Vagina (tissue), 2 donors: ENCODE measurements at regions not wholly inside any gene's neighbourhood (a gene's known extent, or its start where the extent isn't known, plus 50 kb on each side); places are given as distances from the start of the nearest gene placed in this dataset.

Experiments
- DNase-seq, 2 donors: peaks; one replicate each; pipeline ENCODE4 v3.0.0-alpha.2; 2017; ENCODE audit errors: extremely low spot score in 2 of 2
- H3K27ac ChIP-seq: fragments of 200-600 bp; sonication (generic); one replicate; pipeline ENCODE4 v1.5.1; 2019
- H3K27me3 ChIP-seq: fragments of 200-600 bp; sonication (generic); one replicate; pipeline ENCODE4 v1.5.1; 2019
- H3K36me3 ChIP-seq, 2 donors: fragments of 200-600 bp; sonication (generic); one replicate each; pipeline ENCODE4 v1.5.1; 2017 to 2019
- H3K4me1 ChIP-seq: fragments of 200-600 bp; sonication (generic); one replicate; pipeline ENCODE4 v1.5.1; 2019
- H3K4me3 ChIP-seq, 2 donors: fragments of 200-600 bp; sonication (generic); 1 replicate in 1 of 2; 2 replicates in 1 of 2; pipeline ENCODE4 v1.5.1; 2016 to 2019
- H3K9me3 ChIP-seq: fragments of 200-600 bp; sonication (generic); one replicate; pipeline ENCODE4 v1.5.1; 2019
- POLR2A ChIP-seq, 2 donors: fragments of 450-650 bp; IDR thresholded peaks; one replicate each; pipeline ENCODE4 v1.6.1; 2017; ENCODE audit warnings: antibody characterized with exemption in 2 of 2, mild to moderate bottlenecking in 2 of 2, moderate library complexity in 2 of 2
- POLR2AphosphoS5 ChIP-seq, 2 donors: sonication (generic); formaldehyde crosslinking; IDR thresholded peaks; one replicate each; pipeline ENCODE4 v1.9.0; 2017; ENCODE audit warnings: antibody characterized with exemption in 2 of 2, mild to moderate bottlenecking in 2 of 2, low read depth in 1 of 2; ENCODE audit not compliant: insufficient read depth in 1 of 2
- intact Hi-C: fragments of 100-400 bp; cut with DNase I; formaldehyde crosslinking; loops from one replicate; pipeline ENCODE4 v1.15.1; 2023
- TF ChIP-seq, protein P1 (sequence below), 3 experiments: fragments of 450-650 bp in 2 of 3; fragments of 200-600 bp in 1 of 3; sonication (generic) in 1 of 3; IDR thresholded peaks; one replicate each; pipeline ENCODE4 v1.5.1; 2017 to 2019; ENCODE audit warnings: antibody characterized with exemption in 3 of 3, mild to moderate bottlenecking in 2 of 3, moderate library complexity in 2 of 3

DNA sequence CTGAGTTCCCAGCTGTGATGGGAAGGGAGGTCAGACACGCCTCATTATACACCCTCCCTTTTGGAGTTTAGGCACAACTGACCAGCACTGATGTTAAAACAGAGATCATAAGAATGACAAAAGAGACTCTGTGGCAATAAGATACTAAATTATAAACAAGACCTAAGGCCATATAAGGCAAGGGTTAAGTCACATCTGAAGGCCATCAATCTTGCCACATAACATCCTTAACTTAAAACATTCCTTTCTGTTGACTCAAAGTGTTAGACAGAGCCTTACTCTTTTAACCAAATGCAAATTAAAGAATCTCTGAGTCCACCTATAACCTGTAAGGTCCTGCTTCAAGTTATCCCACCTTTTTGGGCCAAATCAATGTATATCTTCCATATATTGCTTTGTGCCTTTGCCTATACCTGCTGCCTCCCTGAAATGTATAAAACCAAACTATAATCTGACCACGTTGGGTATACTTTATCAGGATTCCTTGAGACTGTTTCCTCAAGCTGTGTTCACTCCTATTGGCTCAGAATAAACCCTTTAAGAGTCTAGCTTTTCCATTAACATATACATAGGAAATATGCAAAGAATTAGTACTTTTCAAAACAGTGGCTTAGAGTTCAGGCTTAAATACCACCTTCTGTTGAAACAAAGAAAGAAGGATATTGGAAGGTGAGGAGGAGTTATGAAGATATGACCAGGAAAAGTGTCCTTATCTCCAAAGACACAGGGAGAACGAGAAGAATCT, 214.4 kb upstream of the PPP1R2C start:
- H3K9me3 ChIP-seq = no peaks in the 10 kb centered on the region
- no peaks in the 10 kb centered on the region for H3K4me1 ChIP-seq
- no peak for DNase-seq
- H3K4me3 ChIP-seq = no peak overlapping the region
- no peaks in the 10 kb centered on the region for H3K36me3 ChIP-seq
- intact Hi-C loops = no loop called here
- TF ChIP-seq POLR2AphosphoS5 (IDR thresholded peaks at IDR 0.05; ENCODE audit: insufficient read depth in 1 of 2, low read depth in 1 of 2) (no peak), POLR2A (IDR thresholded peaks at IDR 0.05) (no peak)
- TF ChIP-seq, protein P1, sequence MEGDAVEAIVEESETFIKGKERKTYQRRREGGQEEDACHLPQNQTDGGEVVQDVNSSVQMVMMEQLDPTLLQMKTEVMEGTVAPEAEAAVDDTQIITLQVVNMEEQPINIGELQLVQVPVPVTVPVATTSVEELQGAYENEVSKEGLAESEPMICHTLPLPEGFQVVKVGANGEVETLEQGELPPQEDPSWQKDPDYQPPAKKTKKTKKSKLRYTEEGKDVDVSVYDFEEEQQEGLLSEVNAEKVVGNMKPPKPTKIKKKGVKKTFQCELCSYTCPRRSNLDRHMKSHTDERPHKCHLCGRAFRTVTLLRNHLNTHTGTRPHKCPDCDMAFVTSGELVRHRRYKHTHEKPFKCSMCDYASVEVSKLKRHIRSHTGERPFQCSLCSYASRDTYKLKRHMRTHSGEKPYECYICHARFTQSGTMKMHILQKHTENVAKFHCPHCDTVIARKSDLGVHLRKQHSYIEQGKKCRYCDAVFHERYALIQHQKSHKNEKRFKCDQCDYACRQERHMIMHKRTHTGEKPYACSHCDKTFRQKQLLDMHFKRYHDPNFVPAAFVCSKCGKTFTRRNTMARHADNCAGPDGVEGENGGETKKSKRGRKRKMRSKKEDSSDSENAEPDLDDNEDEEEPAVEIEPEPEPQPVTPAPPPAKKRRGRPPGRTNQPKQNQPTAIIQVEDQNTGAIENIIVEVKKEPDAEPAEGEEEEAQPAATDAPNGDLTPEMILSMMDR (IDR thresholded peaks at IDR 0.05) = no peak
- H3K27me3 ChIP-seq = no peaks in the 10 kb centered on the region
- H3K27ac ChIP-seq = no peak overlapping the region

DNA sequence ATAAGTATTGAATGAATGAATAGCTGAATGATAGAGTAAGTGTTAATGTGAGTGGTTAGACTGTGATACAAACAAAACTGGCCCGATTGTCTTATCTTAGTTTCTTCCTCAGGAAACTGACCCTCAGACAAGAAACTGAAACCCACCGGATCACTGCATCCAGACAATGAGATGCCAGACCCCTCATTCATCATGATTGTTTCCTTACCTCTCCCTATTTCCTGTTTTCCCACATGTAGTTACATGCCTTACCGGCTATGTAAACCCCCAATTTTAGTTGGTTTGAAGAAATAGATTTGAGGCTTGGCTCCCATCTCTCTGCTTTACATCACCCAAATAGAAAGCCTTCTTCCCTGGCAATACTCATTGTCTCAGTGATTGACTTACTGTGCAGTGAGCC, 218.9 kb upstream of the PPP1R2C start:
- no peaks in the 10 kb centered on the region for H3K9me3 ChIP-seq
- no peak overlapping the region for H3K27ac ChIP-seq
- no peak for TF ChIP-seq POLR2AphosphoS5 (IDR thresholded peaks at IDR 0.05; ENCODE audit: insufficient read depth in 1 of 2, low read depth in 1 of 2)
- TF ChIP-seq POLR2A (IDR thresholded peaks at IDR 0.05) = no peak
- TF ChIP-seq, protein P1 (IDR thresholded peaks at IDR 0.05) = no peak

DNA sequence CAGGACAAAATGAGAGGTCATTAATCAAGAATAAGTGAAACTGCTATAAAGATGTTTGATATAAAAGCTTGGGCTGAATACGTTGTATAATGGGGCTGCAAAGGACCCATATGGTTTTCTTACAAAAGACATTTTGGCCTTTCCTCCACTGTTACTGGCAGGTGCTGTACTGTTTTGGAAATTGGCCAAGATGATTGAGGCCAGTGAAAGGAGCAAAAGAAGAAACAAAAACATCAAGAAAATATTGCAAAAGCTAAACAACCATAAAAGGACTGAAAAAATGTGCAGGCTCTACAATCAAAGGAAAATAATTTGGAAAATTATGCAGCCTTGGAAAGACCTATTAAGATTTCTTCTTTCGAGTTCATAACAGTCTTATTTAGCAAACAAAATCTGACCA, 222.2 kb upstream of the PPP1R2C start:
- no peaks in the 10 kb centered on the region for H3K27me3 ChIP-seq
- no peaks in the 10 kb centered on the region for H3K36me3 ChIP-seq
- no peak overlapping the region for H3K4me3 ChIP-seq
- TF ChIP-seq POLR2AphosphoS5 (IDR thresholded peaks at IDR 0.05; ENCODE audit: insufficient read depth in 1 of 2, low read depth in 1 of 2) = no peak
- TF ChIP-seq, protein P1 (IDR thresholded peaks at IDR 0.05) = no peak
- TF ChIP-seq POLR2A (IDR thresholded peaks at IDR 0.05) = no peak
- intact Hi-C loops = no loop called here
- H3K27ac ChIP-seq = no peak overlapping the region
- no peak for DNase-seq
- H3K4me1 ChIP-seq = no peaks in the 10 kb centered on the region
- H3K9me3 ChIP-seq = no peaks in the 10 kb centered on the region

More for the DNA sequence above, 218.9 kb upstream of the PPP1R2C start:
- Histone ChIP-seq H3K36me3 (no peaks in the 10 kb centered on the region), H3K4me3 (no peak overlapping the region), H3K4me1 (no peaks in the 10 kb centered on the region), H3K27me3 (no peaks in the 10 kb centered on the region)
- no peak for DNase-seq
- intact Hi-C loops = no loop called here

DNA sequence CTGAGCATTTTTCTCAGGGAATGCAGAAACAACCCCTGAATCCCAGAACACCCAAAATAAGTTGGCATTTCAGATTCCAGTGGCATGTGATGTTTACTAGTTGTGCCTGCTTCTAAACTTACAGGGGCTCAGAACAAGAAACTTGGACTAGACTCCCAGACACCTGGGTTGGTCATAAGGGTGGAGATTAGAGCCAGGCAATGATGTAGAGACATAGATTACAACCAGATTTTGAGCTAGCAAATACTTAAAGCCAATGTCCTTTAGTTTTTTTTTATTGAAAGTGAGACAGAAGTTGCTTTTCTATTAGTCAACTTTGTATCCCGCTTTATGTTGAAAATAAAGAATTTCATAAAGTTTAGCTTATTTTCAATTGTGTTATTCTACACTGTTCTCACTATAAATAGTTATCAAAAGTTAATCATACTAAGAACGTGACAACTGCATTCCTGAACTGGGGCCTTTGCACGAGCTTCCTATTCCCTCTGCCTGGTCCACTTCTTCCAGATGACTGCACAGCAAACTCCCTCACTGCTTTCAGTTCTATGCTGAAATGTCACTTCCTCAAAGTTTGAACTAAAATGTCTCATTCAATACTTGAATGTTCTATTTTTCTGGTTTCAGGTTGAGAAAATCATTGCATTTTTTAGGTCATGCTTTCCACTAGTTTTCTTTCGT, 224.7 kb upstream of the PPP1R2C start:
- DNase-seq = no peak
- H3K9me3 ChIP-seq = no peaks in the 10 kb centered on the region
- H3K27ac ChIP-seq = no peak overlapping the region
- H3K4me1 ChIP-seq = no peaks in the 10 kb centered on the region
- TF ChIP-seq, protein P1 (IDR thresholded peaks at IDR 0.05) = no peak
- TF ChIP-seq POLR2A (IDR thresholded peaks at IDR 0.05) (no peak), POLR2AphosphoS5 (IDR thresholded peaks at IDR 0.05; ENCODE audit: insufficient read depth in 1 of 2, low read depth in 1 of 2) (no peak)
- H3K27me3 ChIP-seq = no peaks in the 10 kb centered on the region
- no peak overlapping the region for H3K4me3 ChIP-seq
- intact Hi-C loops = no loop called here
- no peaks in the 10 kb centered on the region for H3K36me3 ChIP-seq

DNA sequence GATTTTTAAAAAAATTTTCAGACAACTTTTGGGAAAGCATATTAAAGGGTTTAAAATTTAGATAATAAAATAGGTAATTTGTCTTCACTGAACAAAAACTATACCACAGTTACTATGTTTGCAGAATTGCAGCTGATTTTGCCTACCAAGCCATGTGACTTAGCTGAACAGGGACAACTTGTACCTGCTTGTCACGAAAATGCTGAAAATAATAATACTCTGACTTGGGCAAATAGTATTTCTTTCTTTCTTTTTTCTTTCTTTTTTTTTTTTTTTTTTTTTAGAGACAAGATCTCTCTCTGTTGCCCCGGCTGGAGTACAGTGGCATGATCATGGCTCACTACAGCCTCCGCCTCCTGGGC, 225.2 kb upstream of the PPP1R2C start:
- TF ChIP-seq, protein P1 (IDR thresholded peaks at IDR 0.05) = no peak
- TF ChIP-seq POLR2AphosphoS5 (IDR thresholded peaks at IDR 0.05; ENCODE audit: insufficient read depth in 1 of 2, low read depth in 1 of 2) = no peak
- TF ChIP-seq POLR2A (IDR thresholded peaks at IDR 0.05) = no peak
- no peak for DNase-seq
- intact Hi-C loops = no loop called here

More for the DNA sequence above, 225.2 kb upstream of the PPP1R2C start:
- Histone ChIP-seq H3K9me3 (no peaks in the 10 kb centered on the region), H3K4me3 (no peak overlapping the region), H3K27me3 (no peaks in the 10 kb centered on the region), H3K36me3 (no peaks in the 10 kb centered on the region), H3K27ac (no peak overlapping the region), H3K4me1 (no peaks in the 10 kb centered on the region)
